Heart left ventricle (tissue), 13 donors: ENCODE measurements at regions not wholly inside any gene's neighbourhood (a gene's known extent, or its start where the extent isn't known, plus 50 kb on each side); places are given as distances from the start of the nearest gene placed in this dataset.

Source experiments
- CTCF ChIP-seq, 12 donors: fragments of 200-600 bp; sonication (generic) in 4 of 12; IDR thresholded peaks; one replicate each; pipeline versions ENCODE4 v1.5.0 to v1.8.0; 2018 to 2022; ENCODE audit warnings: antibody characterized with exemption in 12 of 12, mild to moderate bottlenecking in 5 of 12
- POLR2A ChIP-seq, 2 donors: fragments of 450-650 bp; IDR thresholded peaks; one replicate each; pipeline ENCODE4 v1.6.1; 2017; ENCODE audit warnings: antibody characterized with exemption in 2 of 2, mild to moderate bottlenecking in 2 of 2, moderate library complexity in 2 of 2
- donor health status: ischemic (EF 13 %, LVEDD 7.1; RV severe dilation, severe dysfunction).
- donor health status: DM: no; HTN: yes; CAD: no.
- donor health status: DM: no; HTN: no; CAD: no.
- donor health status: ischemic (EF 25% LVEDD 6.9; RV normal size, moderate dysfunction).
- donor health status: ischemic (EF 25% LVEDD 5.7; RV mildly dilated, moderate dysfunction).
- donor health status: ischemic (EF 35%, LVEDD 5.7; RV mildly dilated, moderate dysfunction).
- donor health status: nonischemic (EF 11% LVEDD 7.7; RV severe dilation, severe dysfunction).
- donor health status: DM: yes; HTN: yes; CAD: no.
- donor health status: PGD.
- donor health status: ischemic (EF 29% LVEDD 5.4; RV normal size, mild dysfunction).
- donor health status: nonischemic (EF 23%, LVEDD 6.1; RV moderate dilation, normal function).

GRCh38 chr13:33651766-33652165, 166.2 kb upstream of the RFC3 start:
- TF ChIP-seq CTCF (IDR thresholded peaks at IDR 0.05), result no peak
- TF ChIP-seq POLR2A (IDR thresholded peaks at IDR 0.05), result no peak
